UCSD-AML1 (cell line): ENCODE measurements at regions not wholly inside any gene's neighbourhood (a gene's known extent, or its start where the extent isn't known, plus 50 kb on each side); places are given as distances from the start of the nearest gene placed in this dataset.

ENCODE experiments used
- DNase-seq: peaks from one replicate; lab custom pipeline; 2025; ENCODE audit not compliant: unreplicated experiment; lab: John Stamatoyannopoulos, UW

DNA sequence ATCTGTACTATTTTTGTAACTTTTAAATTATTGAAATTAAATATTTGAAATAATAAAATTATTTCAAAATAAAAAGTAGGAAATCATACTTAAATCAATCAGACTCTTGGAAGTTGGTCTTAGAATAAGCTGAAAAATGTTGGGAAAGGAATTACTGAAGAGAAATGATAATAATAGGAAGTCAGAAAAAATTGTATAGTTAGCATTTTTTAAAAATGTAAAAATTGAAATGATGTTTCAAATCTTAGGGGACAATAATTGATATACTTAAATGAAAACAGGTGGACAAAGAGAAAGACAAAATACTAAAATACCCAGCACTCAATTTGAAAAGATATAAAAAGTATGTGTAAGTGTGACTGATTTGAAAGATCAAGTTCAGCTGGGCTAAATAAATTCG, 186.1 kb downstream of the BMP2 start:
- no peak for DNase-seq

DNA sequence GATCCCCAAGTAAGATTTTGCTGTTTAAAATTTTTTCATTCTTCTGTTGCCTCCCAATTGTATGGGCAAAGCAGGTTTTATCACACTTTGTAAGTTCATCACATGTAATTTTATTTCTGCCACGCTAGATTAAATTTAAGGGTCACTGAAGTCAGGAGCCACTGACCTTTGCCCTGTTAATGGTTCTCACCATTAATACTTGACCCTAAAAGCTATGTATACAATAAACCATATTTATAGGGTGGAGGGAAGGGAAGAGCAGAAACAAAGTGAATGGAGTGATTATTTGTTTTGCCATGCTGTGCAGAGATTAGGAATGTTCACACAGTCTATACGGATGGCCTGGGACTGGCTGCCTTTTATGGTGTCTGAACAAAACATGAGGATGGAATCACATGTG, 186.7 kb downstream of the BMP2 start:
- DNase-seq = no peak

DNA sequence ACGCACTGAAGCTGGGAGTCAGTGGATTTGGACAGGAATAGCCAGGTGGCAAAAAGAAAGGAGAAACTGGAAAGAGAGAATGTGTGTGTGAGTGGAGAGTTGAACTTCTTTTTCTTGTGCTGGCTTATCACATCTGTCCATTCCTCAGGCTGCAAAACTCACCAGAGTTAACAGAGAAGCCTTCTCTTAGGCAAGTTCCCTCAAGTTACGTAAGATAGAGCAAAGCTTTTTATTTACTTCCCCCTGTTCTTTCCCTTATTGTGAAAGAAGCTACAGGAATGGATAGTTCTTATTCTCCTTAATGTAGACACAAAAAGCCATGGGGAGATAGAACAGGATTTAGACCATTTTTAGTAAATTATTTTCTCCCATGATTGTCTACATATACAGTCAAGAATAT, 188.6 kb downstream of the BMP2 start:
- no peak for DNase-seq

DNA sequence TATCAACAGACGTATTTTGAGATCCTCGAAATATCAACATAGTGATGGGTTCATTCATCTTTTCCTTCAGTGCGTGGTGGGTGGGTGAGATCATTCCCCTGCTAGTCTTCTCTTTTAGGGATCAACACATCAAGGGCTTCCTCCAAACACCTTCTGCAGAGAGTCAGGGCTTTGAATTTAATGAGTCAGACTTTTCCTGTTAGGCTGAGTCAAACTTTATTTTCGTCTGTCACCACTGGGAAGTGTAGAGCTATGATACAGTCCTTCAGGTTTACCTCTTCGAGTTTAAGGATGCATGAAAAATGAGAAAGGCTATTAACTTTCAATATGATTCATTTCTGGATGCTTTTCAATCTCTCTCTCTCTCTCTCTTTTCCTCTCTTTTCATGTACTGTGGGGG, 189.1 kb downstream of the BMP2 start:
- no peak for DNase-seq

DNA sequence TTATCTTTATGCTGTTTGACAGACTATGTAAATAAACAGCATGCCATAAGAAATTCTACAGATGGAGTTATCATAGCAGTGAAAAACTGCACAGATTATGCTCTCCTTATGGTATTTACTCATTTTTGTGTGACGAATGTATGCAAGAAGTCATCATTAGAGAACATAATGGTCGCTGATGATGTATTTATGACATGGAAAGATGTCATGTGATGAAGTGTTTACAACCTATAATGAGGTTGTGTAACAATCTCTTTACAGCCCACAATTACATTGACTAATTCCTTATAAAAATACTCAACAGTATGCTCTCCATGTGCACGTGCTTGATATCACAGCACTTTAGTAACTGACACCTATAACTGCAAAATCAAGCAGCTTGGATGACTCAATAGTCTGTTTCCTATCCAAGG, 192.4 kb downstream of the BMP2 start:
- no peak for DNase-seq

DNA sequence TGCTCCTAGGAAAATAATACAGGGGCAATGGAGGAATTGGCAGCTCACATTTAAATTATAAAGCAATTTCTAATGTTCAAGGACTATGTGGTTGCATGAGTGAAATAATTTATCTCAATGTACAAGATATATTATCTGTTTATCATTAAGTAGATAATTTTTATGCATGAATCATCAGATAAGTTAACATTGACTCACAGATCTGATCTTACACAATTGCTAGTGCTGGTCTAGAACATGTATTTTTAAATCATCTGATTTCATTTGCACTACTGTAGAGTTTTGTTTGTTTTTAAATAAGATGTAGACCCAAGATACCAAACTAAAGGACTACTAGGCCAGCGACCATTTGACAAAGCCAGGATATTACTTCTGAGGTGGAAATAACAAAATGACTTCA, 199.2 kb downstream of the BMP2 start:
- DNase-seq = no peak

DNA sequence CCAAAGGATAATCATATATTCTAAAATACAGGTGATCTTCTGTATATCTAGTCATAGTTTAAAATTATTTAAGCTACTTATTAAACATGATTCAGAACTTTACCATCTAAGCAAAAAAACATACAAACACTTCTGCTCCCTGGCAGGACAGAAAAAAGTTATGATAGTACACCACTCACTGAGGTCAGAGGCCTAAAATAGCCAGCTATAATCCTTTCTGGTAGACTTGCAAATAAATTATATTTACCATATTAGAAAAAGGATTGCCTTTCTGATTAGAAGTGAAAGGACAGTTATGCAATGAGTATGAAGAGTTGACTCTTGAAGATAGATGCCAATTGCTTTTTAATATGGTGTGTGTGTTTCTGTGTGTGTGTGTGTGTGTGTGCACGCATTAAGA, 207.4 kb downstream of the BMP2 start:
- no peak for DNase-seq

DNA sequence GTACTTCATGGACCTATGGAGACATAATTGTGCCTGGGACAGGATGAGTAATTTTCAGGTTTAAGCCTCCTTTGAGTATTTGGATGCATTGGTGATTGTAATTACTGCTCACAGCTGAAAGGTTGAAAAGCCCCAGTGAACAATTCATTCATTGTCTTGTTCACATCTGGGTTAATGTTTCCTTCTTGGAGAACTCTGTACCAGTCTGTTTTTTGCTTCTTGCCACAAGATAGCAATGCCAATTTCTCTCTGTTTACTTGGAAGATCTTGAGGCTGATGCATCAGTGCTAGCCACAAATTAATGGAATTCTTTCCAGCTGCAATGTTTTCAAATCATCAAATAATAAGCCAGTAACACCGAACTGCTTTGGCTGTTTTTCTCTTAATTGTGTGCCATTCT, 207.8 kb downstream of the BMP2 start:
- no peak for DNase-seq

DNA sequence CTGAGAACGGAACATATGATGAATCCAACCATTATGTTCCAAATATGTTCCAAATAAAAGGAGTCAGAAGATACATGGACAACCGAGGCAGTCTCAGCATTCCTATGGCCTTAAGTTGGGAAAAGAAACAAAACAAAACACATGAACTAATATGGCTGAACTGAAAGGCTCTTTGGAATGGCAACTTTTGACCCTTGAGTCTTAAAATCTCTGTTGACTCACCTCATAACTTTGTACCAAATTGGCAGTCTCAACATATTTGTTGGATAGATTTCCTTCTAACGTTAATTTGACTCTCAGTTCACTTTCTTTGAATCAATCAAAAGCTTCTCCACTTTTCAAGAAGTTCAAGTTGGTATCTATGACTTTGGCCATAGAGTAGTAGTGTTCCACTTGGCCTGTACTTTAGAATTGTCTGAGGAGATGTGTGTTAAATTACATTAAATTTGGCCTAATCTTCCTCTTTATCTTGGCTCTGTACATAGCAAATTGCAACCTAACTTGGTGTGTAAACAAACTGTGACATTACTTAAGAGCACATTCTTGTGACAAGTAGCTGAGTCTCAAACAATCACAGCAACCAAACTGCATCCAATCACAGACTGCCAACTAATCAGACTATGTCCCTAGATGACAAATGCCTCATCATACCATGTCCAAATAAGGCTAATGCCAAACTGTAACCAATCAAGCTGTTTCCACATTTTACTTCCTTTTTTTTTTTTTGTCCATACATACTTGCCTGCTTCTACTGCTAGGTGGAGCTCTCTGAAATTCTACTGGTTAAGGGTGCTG, 208.8 kb downstream of the BMP2 start:
- DNase-seq = no peak

DNA sequence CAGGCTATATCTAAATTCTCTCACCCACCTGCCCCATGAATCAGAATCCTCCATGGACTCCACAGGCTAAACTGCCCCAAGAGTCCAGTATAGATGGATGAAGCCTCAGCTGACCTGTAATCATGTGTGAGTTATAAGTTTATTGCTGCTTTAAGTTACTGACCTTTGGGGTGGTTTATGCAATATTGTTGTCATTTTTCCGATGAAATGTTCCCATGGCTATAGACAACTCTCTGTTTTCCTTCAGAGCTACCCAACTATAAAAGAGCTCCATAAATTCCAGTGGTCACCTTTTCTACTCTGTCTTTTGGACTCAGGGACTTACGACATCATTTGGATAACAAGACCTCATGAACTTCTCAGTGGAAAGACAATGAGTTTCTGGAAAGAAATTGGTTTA, 212.1 kb downstream of the BMP2 start:
- DNase-seq = no peak

DNA sequence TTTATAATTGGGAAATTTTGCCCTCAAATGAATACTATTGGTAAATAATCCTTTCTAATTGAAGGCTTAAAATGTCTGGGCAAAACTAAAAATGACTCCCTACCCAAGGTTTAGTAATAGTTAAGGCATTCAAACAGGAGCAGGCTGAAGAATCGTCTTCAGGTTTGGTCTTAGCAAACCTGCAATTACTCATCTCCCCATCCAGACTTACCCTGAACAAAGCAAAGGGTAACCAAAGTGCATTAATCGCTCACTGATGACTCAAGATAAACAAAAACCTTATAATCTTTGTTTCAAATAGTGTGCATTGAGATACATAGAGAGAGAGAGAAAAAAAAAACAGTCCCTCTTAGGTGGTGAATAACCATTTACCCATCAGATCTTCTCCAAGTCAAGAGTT, 225.5 kb downstream of the BMP2 start:
- DNase-seq = no peak

DNA sequence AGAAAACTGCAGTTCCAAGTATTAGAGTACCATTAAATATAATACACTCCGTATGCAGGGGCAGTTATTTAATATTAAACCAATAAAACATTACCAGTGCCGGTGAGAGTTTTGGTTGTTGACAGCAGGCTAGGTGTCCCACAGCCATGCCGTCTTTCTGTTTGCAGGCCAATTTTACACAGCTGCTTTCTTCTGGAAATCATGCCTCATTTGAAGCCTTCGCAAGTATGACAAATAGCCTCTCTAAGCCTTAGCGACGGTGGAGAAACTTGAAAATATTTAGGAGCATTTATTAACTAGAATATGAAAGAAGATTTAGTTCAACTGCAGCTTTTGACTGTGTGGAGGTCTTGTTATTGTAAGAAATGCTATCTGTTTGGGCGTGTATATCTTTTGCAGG, 226.0 kb downstream of the BMP2 start:
- no peak for DNase-seq

DNA sequence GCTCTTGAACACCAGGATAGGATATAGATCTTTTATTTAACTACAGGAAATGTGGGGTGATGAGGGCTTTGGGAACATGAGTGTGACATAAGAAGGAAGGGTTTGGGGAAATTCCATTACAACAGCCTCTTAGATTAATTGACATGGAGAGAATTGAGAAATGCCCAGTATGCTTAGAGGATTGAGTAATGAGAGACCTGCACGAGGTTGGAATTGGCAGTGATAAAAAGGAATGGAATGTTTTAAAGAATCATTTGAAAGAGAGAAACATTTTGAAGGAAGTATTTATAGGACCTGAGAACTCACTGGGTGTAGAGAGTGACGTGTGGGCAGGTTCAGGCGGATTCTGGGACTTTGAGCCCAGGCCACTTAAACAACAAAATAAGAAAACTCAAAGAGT, 227.0 kb downstream of the BMP2 start:
- DNase-seq = no peak

DNA sequence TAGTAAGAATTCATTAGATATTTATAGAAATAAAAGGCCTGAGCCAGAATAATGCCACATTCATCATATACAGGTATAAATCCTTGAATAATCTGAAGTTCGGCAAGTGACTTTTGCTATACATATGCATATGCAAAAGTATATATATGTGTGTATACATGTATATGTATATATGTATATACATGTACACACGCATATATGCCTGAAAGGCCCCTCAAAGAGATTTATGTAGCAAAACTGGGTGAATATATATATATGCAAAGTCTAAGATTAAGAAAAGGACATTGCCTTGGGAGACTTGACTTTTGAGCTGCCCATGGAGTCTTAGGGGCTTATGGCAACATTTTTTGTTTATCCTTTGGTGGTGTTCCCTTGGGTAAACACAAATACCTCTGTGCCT, 231.4 kb downstream of the BMP2 start:
- DNase-seq = no peak

DNA sequence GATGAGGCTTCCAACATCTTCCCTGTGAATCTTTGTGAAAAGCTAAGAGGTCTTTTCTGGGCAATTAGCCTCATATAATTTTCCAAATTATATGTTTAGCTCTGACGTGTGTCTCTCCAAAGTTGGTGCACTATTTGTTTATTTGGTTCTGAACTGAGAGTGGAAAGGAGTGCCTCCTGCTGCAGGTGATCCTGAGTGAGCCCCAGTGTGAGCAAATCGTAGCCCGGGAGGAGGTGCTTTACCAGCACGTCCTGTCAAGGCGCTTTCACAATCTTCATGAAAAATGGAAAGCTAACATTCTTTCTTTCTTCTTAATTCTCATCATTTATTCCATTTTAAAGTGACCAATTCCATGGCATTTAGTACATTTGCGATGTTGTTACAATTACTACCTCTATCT, 231.9 kb downstream of the BMP2 start:
- no peak for DNase-seq

DNA sequence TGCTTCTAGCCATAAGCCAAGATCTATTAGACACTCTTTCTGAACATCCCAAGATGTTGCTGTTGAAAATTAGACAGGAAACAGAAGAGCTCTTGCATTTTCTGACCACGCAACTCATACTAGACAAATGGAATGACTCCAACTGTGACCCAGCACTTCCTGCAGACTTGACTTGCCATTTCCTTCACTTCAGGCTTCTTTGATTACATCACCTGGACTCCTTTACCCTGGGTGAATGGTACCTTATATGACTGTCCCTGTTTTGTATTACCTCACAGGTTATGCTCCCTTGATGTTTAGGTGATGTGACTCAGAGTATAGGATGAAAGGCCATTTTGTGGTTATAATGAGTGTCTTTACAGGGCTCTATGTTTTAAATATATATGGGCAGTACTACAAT, 236.1 kb downstream of the BMP2 start:
- no peak for DNase-seq

DNA sequence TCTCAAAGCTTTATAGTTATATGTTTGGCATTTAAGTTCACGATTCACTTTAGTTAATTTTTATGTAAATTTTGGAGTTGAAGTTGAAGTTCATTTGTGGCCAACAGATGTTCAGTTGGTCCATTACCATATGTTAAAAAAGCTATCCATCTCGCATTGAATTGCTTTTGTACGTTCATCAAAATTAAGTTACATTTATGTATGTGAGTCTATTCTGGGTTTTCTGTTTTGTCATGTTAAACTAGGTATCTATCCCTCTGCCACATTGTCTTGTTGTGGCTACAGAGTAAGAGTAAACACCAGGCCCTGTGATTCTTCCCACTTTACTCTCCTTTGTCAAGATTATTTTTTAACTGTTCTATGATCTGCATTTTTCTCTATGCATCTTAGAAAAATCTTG, 237.3 kb downstream of the BMP2 start:
- no peak for DNase-seq

DNA sequence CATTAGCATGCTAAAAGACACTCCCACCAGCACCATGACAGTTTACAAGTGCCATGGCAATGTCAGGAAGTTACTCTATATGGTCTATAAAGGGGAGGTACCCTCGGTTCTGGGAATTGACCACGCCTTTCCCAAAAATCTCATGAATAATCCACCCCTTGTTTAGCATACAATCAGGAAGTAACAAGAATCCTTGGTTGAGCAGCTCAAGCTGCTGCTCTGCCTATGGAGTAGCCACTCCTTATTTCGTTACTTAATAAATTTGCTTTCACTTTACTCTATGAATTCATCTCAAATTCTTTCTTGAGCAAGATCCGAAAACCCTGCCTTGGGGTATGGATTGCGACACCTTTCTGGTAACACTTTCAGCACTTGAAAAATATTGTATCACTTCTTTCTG, 243.0 kb downstream of the BMP2 start:
- no peak for DNase-seq

DNA sequence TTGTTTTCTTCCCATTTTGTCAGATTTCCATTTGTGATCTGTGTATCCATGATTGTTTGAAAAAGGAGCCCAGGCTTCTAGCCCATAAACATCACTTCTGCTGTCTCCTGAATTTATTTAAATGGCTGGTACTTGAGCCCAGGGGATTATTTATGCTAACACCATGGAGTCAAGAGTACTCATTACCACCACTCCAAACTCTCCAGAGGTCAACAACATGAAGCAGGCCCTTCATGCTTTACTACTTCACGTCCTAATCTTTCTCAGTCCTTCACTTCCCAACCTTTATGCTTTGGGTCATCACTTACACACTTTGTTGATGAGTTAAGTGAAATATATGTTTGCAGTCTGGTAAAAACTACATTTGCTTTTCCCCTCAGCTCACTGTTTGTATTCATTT, 247.8 kb downstream of the BMP2 start:
- DNase-seq = no peak

DNA sequence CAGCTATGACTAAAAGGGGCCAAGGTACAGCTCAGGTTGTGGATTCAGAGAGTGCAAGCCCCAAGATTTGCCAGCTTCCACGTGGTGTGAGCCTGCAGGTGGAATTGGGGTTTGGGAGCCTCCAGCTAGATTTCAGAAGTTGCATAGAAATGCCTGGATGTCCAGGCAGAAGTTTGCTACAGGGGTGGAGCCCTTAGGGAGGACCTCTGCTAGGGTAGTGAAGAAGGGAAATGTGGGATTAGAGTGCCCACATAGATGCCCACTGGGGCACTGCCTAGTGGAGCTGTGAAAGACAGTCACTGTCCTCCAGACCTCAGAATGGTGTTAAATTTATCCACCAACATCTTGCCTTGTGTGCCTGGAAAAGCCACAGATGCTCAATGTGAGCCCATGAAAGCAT, 255.1 kb downstream of the BMP2 start:
- DNase-seq = no peak

DNA sequence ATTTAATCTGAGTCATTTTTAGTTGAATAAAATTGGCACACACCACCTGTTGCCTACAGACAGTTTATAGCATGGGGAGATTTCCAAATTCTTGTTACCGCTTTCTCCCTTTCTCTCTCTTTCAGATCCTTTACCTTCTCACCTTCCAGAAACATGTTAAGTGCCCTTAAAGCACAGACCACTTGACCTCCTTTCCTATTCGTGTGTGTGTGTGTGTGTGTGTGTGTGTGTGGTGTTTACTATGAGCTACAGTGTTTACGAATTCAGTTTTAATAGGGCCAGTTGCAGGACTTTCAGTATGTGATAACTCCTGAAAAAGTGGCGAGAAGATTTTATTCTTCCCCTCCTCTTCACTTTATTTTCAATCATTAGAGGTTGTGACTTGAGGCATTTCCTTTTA, 258.1 kb downstream of the BMP2 start:
- DNase-seq = no peak

DNA sequence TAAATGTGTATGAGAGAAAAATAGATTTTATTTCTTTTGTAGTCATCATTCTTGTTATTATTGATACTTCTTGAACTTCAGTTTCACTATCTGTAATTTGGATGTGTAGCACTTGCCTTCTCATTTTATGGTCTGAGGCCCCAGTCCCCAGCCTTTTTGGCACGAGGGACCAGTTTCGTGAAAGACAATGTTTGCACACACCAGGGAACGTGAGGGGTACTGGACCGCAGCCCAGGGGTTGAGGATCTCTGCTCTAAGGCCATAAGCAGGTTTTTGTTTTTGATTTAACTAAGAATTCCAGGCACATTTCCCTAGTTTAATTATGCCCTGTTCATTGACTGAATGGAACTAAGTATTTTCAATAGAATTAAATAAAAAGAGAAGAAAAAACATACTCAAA, 261.5 kb downstream of the BMP2 start:
- DNase-seq = no peak

DNA sequence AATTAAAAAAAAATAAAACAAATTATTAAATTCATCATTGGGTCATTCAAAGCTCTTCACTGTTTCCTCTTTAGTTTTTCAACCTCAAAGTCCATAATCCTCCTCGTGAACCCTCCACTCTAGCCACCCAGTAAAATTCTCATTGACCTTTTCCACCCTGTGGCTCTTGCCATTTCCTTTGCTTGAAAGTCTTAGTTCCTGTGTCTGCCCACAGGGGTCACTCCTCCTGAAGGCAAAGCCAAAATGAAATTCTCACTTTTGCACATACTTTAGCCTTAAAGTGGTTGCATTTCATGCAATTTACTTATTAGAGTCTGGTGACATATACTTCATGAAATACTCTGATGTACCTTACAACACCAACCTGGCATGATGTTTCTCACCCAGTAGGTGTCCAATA, 263.7 kb downstream of the BMP2 start:
- DNase-seq = no peak

DNA sequence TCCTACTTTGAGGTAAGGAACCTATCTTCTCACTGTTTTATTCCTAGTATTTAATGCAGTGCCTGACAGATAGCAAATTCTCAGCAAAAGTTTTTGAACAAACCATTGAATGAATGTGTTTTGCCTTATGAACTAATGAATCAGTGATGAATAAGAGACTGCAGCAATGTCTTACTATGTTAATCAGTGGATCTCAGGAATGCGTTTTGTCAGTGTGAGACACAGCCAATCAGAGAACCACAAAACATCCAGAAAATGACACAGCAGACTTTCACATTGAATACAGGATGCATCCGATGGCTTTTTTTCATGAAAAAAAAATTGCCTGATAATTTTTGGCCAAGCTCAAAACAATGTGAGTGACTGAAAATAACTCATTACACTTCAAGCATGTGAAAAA, 270.5 kb downstream of the BMP2 start:
- DNase-seq = no peak
